Posterior cingulate gyrus (tissue), 11 donors: ENCODE measurements at regions not wholly inside any gene's neighbourhood (a gene's known extent, or its start where the extent isn't known, plus 50 kb on each side); places are given as distances from the start of the nearest gene placed in this dataset.
"Not testable (repeated sequence)": the region's sequence is repeated elsewhere in the genome, so short reads cannot be mapped to it uniquely, and the experiment has no call there.

Experiments used
- DNase-seq, 10 donors: peaks; one replicate each; pipeline versions ENCODE4 v3.0.0 to v3.0.0-alpha.2; 2020 to 2021; ENCODE audit warnings: mixed read lengths in 3 of 10
- intact Hi-C: fragments of 100-400 bp; cut with DNase I; formaldehyde crosslinking; loops from one replicate; pipeline ENCODE4 v1.15.1; 2023

- no peak for DNase-seq
- intact Hi-C loops, result no loop called here
Observed at GRCh38 chr6:86142326-86142725, 499.6 kb upstream of the SYNCRIP start.

- DNase-seq, result no peak
- intact Hi-C loops, result no loop called here
Observed at GRCh38 chr6:86128130-86128814, 485.6 kb upstream of the SYNCRIP start.

DNA sequence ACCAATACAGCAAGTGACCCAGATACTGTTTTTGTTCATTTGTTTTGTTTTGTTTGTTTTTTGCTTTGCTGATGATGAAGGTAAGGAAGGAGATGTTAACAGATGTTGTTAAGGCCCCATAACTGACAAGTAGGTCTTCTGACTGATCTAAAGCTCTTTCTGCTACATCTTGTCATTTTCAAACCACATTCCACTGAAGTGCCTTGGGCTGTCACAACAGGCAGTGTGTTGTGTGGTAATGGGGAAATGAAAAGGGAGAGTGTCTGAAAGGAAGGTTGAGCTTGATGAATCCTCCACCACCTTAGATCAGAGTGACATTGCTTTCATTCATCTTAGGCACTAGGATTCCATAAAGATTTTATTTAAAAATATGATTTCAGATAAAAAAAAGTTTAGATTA, 479.4 kb upstream of the SYNCRIP start:
- intact Hi-C loops, result no loop called here
- no peak for DNase-seq

DNA sequence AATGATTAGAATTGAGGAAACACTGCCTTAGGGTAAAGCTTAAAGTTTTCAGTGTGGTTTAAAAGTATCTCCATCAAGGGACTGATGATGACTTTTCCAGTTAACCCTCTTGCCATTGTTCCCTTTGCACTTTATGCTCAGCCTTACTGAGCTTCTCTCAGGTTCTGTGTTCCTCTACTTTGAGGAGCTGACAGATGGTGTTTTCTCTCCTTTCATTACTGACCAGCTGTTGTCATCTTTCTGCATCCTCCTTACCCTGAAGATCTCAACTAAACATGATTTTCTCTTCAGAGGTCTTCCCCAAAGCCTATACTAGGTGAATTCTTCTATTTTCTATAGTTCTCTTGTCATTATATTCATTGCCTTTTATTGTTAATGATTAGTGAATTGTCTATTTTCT, 475.6 kb upstream of the SYNCRIP start:
- intact Hi-C loops, result no loop called here
- no peak for DNase-seq

GRCh38 chr6:86107985-86108384, 465.3 kb upstream of the SYNCRIP start:
- intact Hi-C loops, result no loop called here
- no peak for DNase-seq

GRCh38 chr6:86087954-86088353, 445.3 kb upstream of the SYNCRIP start:
- DNase-seq, result no peak
- intact Hi-C loops, result no loop called here

DNA sequence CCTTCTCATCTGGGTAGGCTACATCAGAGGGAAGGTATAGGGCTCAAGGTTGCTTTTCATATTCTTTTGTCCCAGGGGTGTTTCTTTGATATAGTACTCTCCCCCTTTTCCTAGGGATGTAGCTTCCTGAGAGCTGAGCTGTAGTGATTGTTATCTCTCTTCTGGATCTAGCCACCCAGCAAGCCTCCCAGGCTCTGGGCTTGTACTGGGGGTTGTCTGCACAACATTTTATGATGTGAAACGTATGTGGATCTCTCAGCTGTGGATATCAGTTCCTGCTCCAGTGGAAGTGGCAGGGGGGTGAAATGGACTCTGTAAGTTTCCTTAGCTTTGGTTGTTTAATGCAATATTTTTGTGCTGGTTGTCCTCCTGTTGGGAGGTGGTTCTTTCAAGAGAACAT, 437.3 kb upstream of the SYNCRIP start:
- no peak for DNase-seq
- intact Hi-C loops, result no loop called here

GRCh38 chr6:86070151-86070550, 427.5 kb upstream of the SYNCRIP start:
- DNase-seq, result no peak
- intact Hi-C loops, result no loop called here

DNA sequence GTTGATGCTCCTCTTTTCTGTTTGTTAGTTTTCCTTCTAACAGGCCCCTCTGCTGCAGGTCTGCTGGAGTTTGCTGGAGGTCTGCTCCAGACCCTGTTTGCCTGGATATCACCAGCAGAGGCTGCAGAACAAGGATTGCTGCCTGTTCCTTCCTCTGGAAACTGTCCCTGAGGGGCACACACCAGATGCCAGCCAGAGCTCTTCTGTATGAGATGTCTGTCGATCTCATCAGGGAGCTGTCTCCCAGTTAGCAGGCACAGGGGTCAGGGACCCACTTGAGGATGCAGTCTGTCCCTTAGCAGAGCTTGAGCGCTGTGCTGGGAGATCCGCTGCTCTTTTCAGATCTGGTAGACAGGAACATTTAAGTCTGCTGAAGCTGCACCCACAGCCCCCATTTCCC, 422.3 kb upstream of the SYNCRIP start:
- intact Hi-C loops, DNase-seq: not testable (repeated sequence)

DNA sequence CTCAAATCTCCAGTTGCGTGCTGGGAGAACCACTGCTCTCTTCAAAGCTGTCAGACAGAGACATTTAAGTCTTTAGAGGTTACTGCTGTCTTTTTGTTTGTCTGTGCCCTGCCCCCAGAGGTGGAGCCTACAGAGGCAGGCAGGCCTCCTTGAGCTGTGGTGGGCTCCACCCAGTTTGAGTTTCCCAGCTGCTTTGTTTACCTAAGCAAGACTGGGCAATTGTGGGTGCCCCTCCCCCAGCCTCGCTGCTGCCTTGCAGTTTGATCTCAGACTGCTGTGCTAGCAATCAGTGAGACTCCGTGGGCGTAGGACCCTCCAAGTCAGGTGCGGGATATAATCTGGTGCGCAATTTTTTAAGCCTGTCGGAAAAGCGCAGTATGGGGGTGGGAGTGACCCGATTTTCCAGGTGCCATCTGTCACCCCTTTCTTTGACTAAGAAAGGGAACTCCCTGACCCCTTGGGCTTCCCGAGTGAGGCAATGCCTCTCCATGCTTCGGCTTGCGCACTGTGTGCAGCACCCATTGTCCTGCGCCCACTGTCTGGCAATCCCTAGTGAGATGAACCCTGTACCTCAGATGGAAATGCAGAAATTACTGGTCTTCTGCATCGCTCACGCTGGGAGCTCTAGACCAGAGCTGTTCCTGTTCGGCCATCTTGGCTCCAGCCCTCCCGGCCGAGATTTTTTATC, 414.8 kb upstream of the SYNCRIP start:
- intact Hi-C loops, result not testable (repeated sequence)
- DNase-seq, result peak in 2 of 10 donors; percentile 49 to 55

DNA sequence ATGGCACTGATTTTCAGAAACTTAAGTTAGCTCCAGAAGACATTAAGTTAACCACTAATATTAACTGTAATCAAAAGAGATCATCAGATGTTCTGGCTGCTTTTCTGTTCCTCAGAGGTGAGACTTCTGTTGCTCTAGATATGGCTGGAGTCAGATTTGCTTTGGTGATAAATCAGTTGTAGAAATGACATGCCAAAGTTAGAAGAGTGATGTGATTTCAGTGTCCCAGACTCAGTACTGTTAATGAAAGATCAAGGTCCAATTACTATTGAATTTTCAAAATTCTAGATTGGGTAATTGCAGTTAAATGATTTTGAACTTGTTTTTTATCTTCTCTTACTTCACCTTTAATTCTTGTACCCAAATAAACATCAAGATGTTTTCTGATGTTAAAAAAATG, 402.4 kb upstream of the SYNCRIP start:
- DNase-seq, result no peak
- intact Hi-C loops, result no loop called here

DNA sequence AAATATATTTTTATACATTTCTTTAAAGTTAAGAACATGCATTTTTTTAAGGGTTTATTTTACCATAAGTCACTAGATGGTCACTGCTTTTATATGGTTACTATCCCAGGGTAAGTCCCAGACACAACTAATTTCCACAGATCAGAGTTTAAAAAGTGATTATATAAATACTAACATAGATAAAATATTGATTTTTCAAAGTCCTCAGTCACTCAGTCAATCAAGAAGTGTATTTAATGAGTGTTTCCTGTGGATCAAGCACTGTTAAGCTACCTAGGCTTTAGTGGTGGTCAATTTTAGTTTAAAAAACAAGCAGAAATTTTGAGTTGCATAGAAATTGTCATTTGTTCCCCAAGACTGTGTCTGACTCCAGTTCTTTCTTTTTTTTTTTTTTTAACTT, 399.5 kb upstream of the SYNCRIP start:
- intact Hi-C loops, result no loop called here
- no peak for DNase-seq

DNA sequence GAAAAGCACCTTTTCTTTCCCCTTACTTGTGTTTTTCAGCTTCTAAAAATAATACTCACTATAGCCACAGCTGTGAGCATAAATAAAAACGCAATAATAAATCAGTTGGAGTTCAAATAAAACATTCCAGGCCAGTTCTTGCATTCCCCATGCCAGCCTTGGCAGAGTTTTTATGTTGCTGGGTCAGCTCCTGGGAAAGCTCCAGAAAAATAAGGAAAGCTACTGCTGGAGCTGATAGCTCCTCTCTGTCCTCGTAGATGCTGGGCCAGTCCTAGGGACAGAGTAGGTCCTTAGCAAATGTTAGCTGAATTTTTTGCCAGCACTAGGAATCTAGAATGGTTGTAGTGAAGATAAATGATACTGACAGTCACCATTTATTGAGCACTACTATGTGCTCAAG, 389.0 kb upstream of the SYNCRIP start:
- intact Hi-C loops, result no loop called here

GRCh38 chr6:86030875-86031274, 388.2 kb upstream of the SYNCRIP start:
- intact Hi-C loops, result no loop called here
- no peak for DNase-seq

More for the DNA sequence above, 389.0 kb upstream of the SYNCRIP start:
- DNase-seq, result peak in 1 of 10 donors; percentile 10

- no peak for DNase-seq
- intact Hi-C loops, result no loop called here
Observed at GRCh38 chr6:86028776-86029175, 386.1 kb upstream of the SYNCRIP start.

DNA sequence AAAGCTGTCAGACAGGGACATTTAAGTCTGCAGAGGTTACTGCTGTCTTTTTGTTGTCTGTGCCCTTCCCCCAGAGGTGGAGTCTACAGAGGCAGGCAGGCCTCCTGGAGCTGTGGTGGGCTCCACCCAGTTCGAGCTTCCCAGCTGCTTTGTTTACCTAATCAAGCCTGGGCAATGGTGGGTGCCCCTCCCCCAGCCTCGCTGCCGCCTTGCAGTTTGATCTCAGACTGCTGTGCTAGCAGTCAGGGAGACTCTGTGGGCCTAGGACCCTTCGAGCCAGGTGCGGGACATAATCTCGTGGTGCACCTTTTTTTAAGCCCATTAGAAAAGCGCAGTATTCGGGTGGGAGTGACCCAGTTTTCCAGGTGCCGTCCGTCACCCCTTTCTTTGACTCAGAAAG, 384.2 kb upstream of the SYNCRIP start:
- intact Hi-C loops, DNase-seq: not testable (repeated sequence)

DNA sequence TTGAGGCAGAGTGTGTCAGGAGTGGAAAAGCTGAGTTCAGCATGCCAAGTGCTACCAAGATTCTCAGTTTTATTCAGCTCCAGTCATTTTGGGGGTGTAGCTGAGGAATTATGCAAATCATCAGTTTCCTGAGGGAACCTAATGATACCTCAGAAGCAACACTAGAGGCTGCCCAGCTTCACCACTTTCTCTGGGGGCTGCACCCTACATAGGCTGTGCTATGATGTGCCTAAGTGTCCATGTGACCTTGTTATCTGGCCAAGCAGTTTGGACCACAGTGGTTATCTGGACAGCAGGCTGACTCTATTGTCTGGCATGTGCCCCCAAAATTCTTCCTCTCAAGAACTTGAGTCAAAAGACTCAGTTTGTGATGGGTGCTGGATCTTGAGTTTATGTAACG, 374.6 kb upstream of the SYNCRIP start:
- intact Hi-C loops, result no loop called here
- no peak for DNase-seq

GRCh38 chr6:86016567-86016966, 373.9 kb upstream of the SYNCRIP start:
- intact Hi-C loops, result no loop called here
- DNase-seq, result no peak

GRCh38 chr6:86016077-86016476, 373.4 kb upstream of the SYNCRIP start:
- intact Hi-C loops, result no loop called here
- no peak for DNase-seq

GRCh38 chr6:86012991-86013390, 370.3 kb upstream of the SYNCRIP start:
- DNase-seq, intact Hi-C loops: not testable (repeated sequence)

GRCh38 chr6:86010915-86011786, 368.5 kb upstream of the SYNCRIP start:
- DNase-seq, result peak in 1 of 10 donors; percentile 46
- intact Hi-C loops, result no loop called here
